ENCODE measurements at regions not wholly inside any gene's neighbourhood (a gene's known extent, or its start where the extent isn't known, plus 50 kb on each side); places are given as distances from the start of the nearest gene placed in this dataset.

DNA sequence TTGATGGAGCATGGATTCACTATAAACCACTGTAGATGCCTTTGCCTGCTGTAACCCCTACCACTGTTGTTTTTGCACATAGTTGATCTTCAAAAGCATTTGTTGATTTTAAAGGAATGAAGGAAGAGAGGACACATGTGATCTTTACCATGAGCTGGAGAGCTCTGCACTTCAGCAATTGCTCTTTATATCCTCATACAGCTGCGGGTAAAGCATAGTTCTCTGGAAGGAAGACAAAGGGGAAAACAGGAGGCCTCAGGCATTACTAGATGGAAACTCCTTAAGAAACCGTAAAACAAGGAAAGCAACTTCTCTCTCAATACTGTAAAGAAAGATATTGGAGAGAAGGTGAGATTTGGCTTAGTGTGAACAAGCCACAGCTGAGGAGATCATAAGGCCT lies 60.6 kb downstream of the SCG2 start:
- DNase-seq, result no peak
- Histone ChIP-seq H3K9me3 (ENCODE audit: control insufficient read depth, low read length) (no peaks in the 10 kb centered on the region), H3K27me3 (ENCODE audit: control insufficient read depth, insufficient read depth) (no peaks in the 10 kb centered on the region), H3K4me3 (ENCODE audit: low read length) (no peak overlapping the region), H3K4me1 (ENCODE audit: control insufficient read depth, insufficient read depth, low read length) (peaks cover 2% of the 10 kb centered on the region), H3K27ac (ENCODE audit: low read length) (no peak overlapping the region)
- intact Hi-C loops (cut with DNase I), result no loop called here
- ATAC-seq, result no peak
- WGBS, result 90% methylated on average over 2 of the region's 2 CpGs

DNA sequence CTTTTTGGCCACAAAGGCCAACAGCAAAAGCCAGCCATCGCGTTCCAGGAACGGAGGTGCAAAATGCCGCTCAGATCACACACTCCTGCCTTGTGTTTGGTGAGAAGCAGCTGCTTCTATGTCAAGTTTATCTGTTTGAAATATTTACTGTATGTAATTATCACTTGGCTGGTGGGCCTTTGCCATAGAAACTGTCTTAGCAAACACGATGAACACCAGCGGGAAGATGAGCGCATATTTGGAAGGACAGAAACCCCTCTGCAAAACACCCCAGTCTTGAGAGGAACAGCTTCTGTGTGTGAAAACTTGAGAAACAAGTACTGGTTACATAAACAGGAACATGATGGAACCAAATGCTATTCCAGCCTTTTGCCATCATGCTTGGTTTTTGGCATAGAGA lies 59.7 kb downstream of the SCG2 start:
- Histone ChIP-seq H3K4me3 (ENCODE audit: low read length) (no peak overlapping the region), H3K4me1 (ENCODE audit: control insufficient read depth, insufficient read depth, low read length) (no peaks in the 10 kb centered on the region), H3K27ac (ENCODE audit: low read length) (no peak overlapping the region), H3K9me3 (ENCODE audit: control insufficient read depth, low read length) (no peaks in the 10 kb centered on the region), H3K27me3 (ENCODE audit: control insufficient read depth, insufficient read depth) (no peaks in the 10 kb centered on the region)
- ATAC-seq (no peak), DNase-seq (no peak)
- WGBS, result 60% methylated on average over 7 of the region's 7 CpGs
- intact Hi-C loops (cut with DNase I), result no loop called here

DNA sequence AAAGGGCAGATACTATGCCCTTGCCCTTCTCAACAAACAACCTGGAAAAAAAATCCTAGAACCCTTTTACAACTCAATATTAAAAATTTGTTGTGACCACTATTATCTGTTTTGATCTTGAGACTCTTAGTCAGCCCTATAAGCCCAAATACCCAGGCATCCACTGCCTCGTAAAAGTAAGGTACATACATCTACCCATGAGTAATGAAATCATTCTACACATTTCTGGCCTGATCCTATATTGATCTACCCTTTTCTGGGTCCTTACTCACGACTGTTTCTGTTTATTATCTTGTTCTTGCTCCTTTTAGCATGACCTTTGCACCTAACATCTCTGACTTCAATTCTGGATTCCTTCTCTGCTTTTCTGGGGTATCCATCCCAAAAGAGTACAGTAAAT lies 56.8 kb downstream of the SCG2 start:
- ATAC-seq, result no peak

DNA sequence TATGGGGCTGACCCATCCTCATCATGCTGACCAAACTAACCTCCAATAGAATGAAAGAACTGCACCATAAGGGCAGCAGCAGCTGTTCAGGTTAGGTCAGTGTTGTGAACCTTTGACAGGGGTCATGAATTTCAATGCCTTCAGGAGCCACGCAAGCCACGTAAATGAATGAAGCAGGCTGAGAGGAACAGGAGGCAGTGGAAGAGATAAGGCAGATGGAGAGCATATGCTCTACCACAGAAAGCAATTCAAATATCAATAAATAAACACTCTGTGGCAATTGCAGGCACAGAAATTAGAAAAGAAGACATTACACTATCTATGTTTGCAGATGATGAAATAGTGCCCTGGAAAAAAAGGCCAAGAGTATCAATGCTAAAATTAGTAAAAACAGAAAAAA lies 56.3 kb downstream of the SCG2 start:
- no peak overlapping the region for H3K4me3 ChIP-seq (ENCODE audit: low read length)
- H3K27ac ChIP-seq (ENCODE audit: low read length), result no peak overlapping the region
- no peaks in the 10 kb centered on the region for H3K9me3 ChIP-seq (ENCODE audit: control insufficient read depth, low read length)
- WGBS, result 43% methylated on average over 2 of the region's 2 CpGs
- intact Hi-C loops (cut with DNase I), result no loop called here
- no peaks in the 10 kb centered on the region for H3K4me1 ChIP-seq (ENCODE audit: control insufficient read depth, insufficient read depth, low read length)
- H3K27me3 ChIP-seq (ENCODE audit: control insufficient read depth, insufficient read depth), result no peaks in the 10 kb centered on the region
- DNase-seq (no peak), ATAC-seq (no peak)

More for the DNA sequence above, 56.8 kb downstream of the SCG2 start:
- Histone ChIP-seq H3K9me3 (ENCODE audit: control insufficient read depth, low read length) (no peaks in the 10 kb centered on the region), H3K27ac (ENCODE audit: low read length) (no peak overlapping the region), H3K4me1 (ENCODE audit: control insufficient read depth, insufficient read depth, low read length) (no peaks in the 10 kb centered on the region), H3K27me3 (ENCODE audit: control insufficient read depth, insufficient read depth) (no peaks in the 10 kb centered on the region), H3K4me3 (ENCODE audit: low read length) (no peak overlapping the region)
- 65% methylated on average over 2 of the region's 2 CpGs for WGBS
- intact Hi-C loops (cut with DNase I), result no loop called here
- DNase-seq, result no peak

Data from right cardiac atrium (tissue), 5 donors.